HepG2 (cell line): ENCODE measurements at regions not wholly inside any gene's neighbourhood (a gene's known extent, or its start where the extent isn't known, plus 50 kb on each side); places are given as distances from the start of the nearest gene placed in this dataset.

Source experiments
- ATAC-seq: fragments of 200-7000 bp; cut with Tn5 transposase; 3 replicates; pipeline ENCODE4 v1.9.1; 2020; ENCODE audit warnings: mild to moderate bottlenecking, moderate library complexity
- BruUV-seq: library from RNA; stranded (reverse); fragments of 400-500 nt; replicated peaks from 2 replicates; lab custom pipeline; 2021; lab: Mats Ljungman, UMichigan
- CTCF ChIA-PET: fragments of 300-600 bp; formaldehyde crosslinking; extraction: SDS; loops from one replicate; lab custom pipeline; 2021; ENCODE audit warnings: low total read pairs, inconsistent platforms, low intra/inter-chr PET ratio; lab: Yijun Ruan, JAX
- POLR2A ChIA-PET: fragments of 350-600 bp; sonication (Branson Sonifier 250); formaldehyde crosslinking; loops from one replicate; lab custom pipeline; 2020; ENCODE audit warnings: antibody characterized with exemption, inconsistent platforms; lab: Yijun Ruan, JAX
- DNase-seq: peaks from one replicate; pipeline ENCODE4 v3.0.0-alpha.2; 2015; ENCODE audit warnings: low spot score
- FAIRE-seq: peaks from 3 replicates; lab custom pipeline; 2011; peaks lifted over from hg19 to GRCh38; lab: Jason Lieb, UNC
- H2AFZ ChIP-seq: one replicate; pipeline ENCODE4 v1.6.1; 2011; ENCODE audit warnings: low read length, inconsistent platforms
- H3K27ac ChIP-seq: fragments of 300-600 bp; 3 replicates; pipeline ENCODE4 v1.8.0; 2011; ENCODE audit warnings: mixed run types, mild to moderate bottlenecking, mixed read lengths, low read length, inconsistent platforms; ENCODE audit not compliant: insufficient read depth; ENCODE audit errors: extremely low read length
- H3K27me3 ChIP-seq, 2 experiments: fragments of 200-600 bp in 1 of 2; 2 replicates in 1 of 2; 3 replicates in 1 of 2; pipeline versions ENCODE4 v1.6.0 to v1.8.0; 2011; ENCODE audit warnings: low read length in 2 of 2, mild to moderate bottlenecking in 2 of 2, moderate library complexity in 2 of 2, inconsistent platforms in 1 of 2; ENCODE audit not compliant: insufficient read depth in 2 of 2, control insufficient read depth in 1 of 2
- H3K36me3 ChIP-seq, 2 experiments: fragments of 200-600 bp in 1 of 2; replicated peaks in 1 of 2; 2 replicates in 1 of 2; 3 replicates in 1 of 2; pipeline versions ENCODE4 v1.5.1 to v1.8.0; 2011; ENCODE audit warnings: low read length in 2 of 2, inconsistent platforms in 1 of 2; ENCODE audit not compliant: insufficient read depth in 2 of 2, control insufficient read depth in 1 of 2
- H3K4me1 ChIP-seq: 2 replicates; pipeline ENCODE4 v1.5.1; 2012; ENCODE audit warnings: low read length, inconsistent platforms; ENCODE audit not compliant: insufficient read depth
- H3K4me2 ChIP-seq: 2 replicates; pipeline ENCODE4 v1.6.0; 2011; ENCODE audit warnings: low read depth, low read length, inconsistent platforms
- H3K4me3 ChIP-seq, 3 experiments: fragments of 200-600 bp in 1 of 3; sonication (generic), shearing (Covaris generic) in 1 of 3; replicated peaks in 1 of 3; 2 replicates each; pipeline ENCODE4 v1.5.1; 2011 to 2016; ENCODE audit warnings: low read length in 3 of 3, inconsistent platforms in 2 of 3, low read depth in 2 of 3, mild to moderate bottlenecking in 2 of 3, control low read depth in 1 of 3, mixed read lengths in 1 of 3; ENCODE audit not compliant: insufficient read depth in 1 of 3
- H3K79me2 ChIP-seq: one replicate; pipeline ENCODE4 v1.6.1; 2011; ENCODE audit warnings: low read length, inconsistent platforms; ENCODE audit not compliant: insufficient read depth
- H3K9ac ChIP-seq: 2 replicates; pipeline ENCODE4 v1.6.0; 2011; ENCODE audit warnings: mild to moderate bottlenecking, low read depth, low read length, inconsistent platforms; ENCODE audit not compliant: insufficient read depth
- H3K9me3 ChIP-seq: 2 replicates; pipeline ENCODE4 v1.5.1; 2012; ENCODE audit warnings: mild to moderate bottlenecking, low read length
- H4K20me1 ChIP-seq: 2 replicates; pipeline ENCODE4 v1.6.0; 2011; ENCODE audit warnings: inconsistent platforms, mild to moderate bottlenecking, low read length, moderate library complexity; ENCODE audit not compliant: insufficient read depth
- HNF1B ChIP-seq: sonication (generic); formaldehyde crosslinking; IDR thresholded peaks from 2 replicates; pipeline ENCODE4 v1.5.1; 2020; ENCODE audit warnings: mild to moderate bottlenecking, moderate library complexity, missing genetic modification reagents
- KAT8 ChIP-seq: IDR thresholded peaks from 2 replicates; pipeline ENCODE4 v1.6.1; 2016; ENCODE audit warnings: missing genetic modification reagents, missing compliant biosample characterization
- WGBS: methylation state at CpG from one replicate; pipeline ENCODE4 v1.1.6; 2017; ENCODE audit warnings: low lambda C conversion rate; 5-methylcytosine and 5-hydroxymethylcytosine counted together
- in situ Hi-C: cut with HindIII; loops from 2 replicates; pipeline ENCODE4 v1.10.0; 2017; ENCODE audit warnings: low pct_unique_long_range_greater_than_20kb; ENCODE audit not compliant: extremely low pct_ligation_motif_present
- intact Hi-C: fragments of 100-400 bp; cut with micrococcal nuclease; formaldehyde crosslinking; loops from one replicate; pipeline ENCODE4 v1.10.0; 2022; ENCODE audit not compliant: unreplicated experiment
- TF ChIP-seq, protein P1 (sequence below): sonication (generic); formaldehyde crosslinking; IDR thresholded peaks from 2 replicates; pipeline ENCODE4 v1.4.0; 2020; ENCODE audit warnings: missing genetic modification reagents

DNA sequence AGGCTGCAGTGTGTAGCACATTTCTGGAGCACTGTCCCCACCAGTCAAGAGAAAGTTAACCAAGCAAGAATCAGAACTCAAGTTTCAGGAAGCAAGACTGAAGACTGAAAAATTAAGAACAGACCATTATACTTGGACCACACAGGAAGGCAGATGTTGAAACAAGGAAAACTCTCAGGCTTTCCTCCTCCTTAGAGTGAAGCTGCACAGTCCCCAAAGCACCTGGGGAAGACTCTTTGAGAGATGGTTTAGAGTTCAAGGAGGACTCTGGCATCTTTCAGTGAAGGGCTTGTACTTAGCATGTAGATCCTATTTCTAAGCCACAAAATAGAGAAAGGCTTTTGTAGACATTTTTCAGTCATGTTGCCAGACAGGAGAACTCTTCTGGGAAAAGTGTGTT, 113.7 kb upstream of the KCTD3 start (continued):
- TF ChIP-seq, protein P1, sequence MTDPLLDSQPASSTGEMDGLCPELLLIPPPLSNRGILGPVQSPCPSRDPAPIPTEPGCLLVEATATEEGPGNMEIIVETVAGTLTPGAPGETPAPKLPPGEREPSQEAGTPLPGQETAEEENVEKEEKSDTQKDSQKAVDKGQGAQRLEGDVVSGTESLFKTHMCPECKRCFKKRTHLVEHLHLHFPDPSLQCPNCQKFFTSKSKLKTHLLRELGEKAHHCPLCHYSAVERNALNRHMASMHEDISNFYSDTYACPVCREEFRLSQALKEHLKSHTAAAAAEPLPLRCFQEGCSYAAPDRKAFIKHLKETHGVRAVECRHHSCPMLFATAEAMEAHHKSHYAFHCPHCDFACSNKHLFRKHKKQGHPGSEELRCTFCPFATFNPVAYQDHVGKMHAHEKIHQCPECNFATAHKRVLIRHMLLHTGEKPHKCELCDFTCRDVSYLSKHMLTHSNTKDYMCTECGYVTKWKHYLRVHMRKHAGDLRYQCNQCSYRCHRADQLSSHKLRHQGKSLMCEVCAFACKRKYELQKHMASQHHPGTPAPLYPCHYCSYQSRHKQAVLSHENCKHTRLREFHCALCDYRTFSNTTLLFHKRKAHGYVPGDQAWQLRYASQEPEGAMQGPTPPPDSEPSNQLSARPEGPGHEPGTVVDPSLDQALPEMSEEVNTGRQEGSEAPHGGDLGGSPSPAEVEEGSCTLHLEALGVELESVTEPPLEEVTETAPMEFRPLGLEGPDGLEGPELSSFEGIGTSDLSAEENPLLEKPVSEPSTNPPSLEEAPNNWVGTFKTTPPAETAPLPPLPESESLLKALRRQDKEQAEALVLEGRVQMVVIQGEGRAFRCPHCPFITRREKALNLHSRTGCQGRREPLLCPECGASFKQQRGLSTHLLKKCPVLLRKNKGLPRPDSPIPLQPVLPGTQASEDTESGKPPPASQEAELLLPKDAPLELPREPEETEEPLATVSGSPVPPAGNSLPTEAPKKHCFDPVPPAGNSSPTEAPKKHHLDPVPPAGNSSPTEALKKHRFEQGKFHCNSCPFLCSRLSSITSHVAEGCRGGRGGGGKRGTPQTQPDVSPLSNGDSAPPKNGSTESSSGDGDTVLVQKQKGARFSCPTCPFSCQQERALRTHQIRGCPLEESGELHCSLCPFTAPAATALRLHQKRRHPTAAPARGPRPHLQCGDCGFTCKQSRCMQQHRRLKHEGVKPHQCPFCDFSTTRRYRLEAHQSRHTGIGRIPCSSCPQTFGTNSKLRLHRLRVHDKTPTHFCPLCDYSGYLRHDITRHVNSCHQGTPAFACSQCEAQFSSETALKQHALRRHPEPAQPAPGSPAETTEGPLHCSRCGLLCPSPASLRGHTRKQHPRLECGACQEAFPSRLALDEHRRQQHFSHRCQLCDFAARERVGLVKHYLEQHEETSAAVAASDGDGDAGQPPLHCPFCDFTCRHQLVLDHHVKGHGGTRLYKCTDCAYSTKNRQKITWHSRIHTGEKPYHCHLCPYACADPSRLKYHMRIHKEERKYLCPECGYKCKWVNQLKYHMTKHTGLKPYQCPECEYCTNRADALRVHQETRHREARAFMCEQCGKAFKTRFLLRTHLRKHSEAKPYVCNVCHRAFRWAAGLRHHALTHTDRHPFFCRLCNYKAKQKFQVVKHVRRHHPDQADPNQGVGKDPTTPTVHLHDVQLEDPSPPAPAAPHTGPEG (CRISPR knock-in tag) = no peak
- TF ChIP-seq HNF1B (CRISPR knock-in tag) = no peak

DNA sequence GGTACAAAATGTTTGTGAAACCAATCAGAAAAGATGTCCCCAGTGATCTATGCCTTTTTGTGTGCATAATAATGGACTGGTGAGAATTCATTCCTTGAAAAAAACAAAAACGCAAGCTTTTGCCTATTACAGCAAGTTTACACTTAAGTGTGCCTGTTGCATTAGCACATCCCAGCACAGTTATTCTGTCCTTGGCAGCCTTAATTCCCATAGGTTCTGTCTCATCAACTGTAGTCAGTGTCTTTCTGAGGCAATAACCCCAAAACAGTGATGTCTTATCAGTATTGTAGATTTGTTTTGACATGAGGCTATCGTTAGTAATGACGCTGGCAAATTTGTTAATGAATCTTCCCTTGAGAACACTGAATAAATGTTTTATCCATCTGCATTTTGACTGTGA, 109.9 kb upstream of the KCTD3 start:
- no peak for ATAC-seq
- no peaks in the 10 kb centered on the region for H4K20me1 ChIP-seq
- H3K9me3 ChIP-seq = no peaks in the 10 kb centered on the region
- no peak overlapping the region for H3K9ac ChIP-seq
- no peak overlapping the region for H2AFZ ChIP-seq
- in situ Hi-C loops = no loop called here
- no peak overlapping the region for H3K4me3 ChIP-seq
- no peak for FAIRE-seq
- CTCF ChIA-PET = no interaction called here
- no peaks in the 10 kb centered on the region for H3K79me2 ChIP-seq
- no peaks in the 10 kb centered on the region for H3K4me1 ChIP-seq
- 23% methylated on average over 3 of the region's 3 CpGs for whole genome bisulfite sequencing
- no peaks in the 10 kb centered on the region for H3K36me3 ChIP-seq
- no peaks in the 10 kb centered on the region for H3K27me3 ChIP-seq
- no peak for TF ChIP-seq KAT8
- TF ChIP-seq, all 625 proteins: peak for 0
- intact Hi-C loops = no loop called here
- no TSS peak for BruUV-seq
- POLR2A ChIA-PET = no interaction called here
- H3K4me2 ChIP-seq = no peak overlapping the region
- no peak for DNase-seq
- H3K27ac ChIP-seq = no peak overlapping the region
